ENCODE measurements at regions not wholly inside any gene's neighbourhood (a gene's known extent, or its start where the extent isn't known, plus 50 kb on each side); places are given as distances from the start of the nearest gene placed in this dataset.

DNA sequence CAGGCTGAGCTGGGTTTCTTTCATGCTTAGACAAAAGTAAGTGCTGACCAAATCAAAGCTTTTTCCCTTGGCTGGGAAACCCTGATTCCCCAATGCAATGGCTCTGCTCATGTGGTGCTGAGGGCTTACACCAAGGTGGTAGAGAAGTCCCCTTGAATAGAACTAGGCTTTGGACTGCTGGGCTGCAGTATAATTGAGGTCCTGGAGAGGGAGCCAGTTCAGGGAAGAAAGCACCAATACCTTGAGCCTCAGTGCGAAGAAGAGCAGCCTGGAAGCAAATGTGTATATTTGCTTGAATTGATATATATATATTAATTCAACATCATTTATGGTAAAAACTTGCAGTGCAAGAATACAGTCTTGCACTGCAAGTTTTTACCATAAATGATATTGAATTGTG, 391.1 kb downstream of the RPS24 start:
- TF ChIP-seq POLR2A (IDR thresholded peaks at IDR 0.05) (no peak), CTCF (IDR thresholded peaks at IDR 0.05) (no peak), EP300 (IDR thresholded peaks at IDR 0.05) (no peak)
- Histone ChIP-seq H3K4me3 (no peak overlapping the region), H3K27ac (no peak overlapping the region), H3K4me1 (ENCODE audit: insufficient read depth) (no peaks in the 10 kb centered on the region), H3K27me3 (no peaks in the 10 kb centered on the region), H3K9me3 (peaks cover 0 to 5% of the 10 kb centered on the region in 2 donors), H3K36me3 (no peaks in the 10 kb centered on the region)
- intact Hi-C loops (cut with DNase I) = no loop called here
- 91 to 100% (median 97%) methylated on average over 1 of the region's 1 CpG for WGBS, 3 donors
- no peak for DNase-seq

DNA sequence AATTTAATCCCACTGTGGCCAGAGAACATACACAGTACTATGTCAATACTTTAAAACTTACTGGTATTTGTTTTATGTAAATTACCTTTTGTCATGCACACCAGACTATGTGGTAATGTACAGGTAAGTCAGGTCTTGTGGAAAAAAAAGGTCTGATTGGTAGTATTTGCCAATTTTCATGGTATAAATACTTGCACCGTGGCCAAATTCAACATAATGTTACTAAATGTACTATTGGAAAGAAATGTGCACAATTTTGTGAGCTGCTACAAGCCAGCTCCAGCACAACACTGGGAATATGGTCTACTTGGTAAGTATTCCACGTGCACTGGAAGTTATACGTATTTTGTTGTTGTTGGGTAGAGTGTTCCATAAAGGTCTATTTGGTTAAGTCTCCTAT, 392.5 kb downstream of the RPS24 start:
- H3K4me3 ChIP-seq = no peak overlapping the region
- 92 to 95% (median 94%) methylated on average over 3 of the region's 3 CpGs for WGBS, 3 donors
- no peak for DNase-seq
- intact Hi-C loops (cut with DNase I) = no loop called here
- peaks cover 0 to 5% of the 10 kb centered on the region in 2 donors for H3K9me3 ChIP-seq
- H3K27ac ChIP-seq = no peak overlapping the region
- H3K27me3 ChIP-seq = no peaks in the 10 kb centered on the region
- H3K36me3 ChIP-seq = no peaks in the 10 kb centered on the region
- no peaks in the 10 kb centered on the region for H3K4me1 ChIP-seq (ENCODE audit: insufficient read depth)
- TF ChIP-seq CTCF (IDR thresholded peaks at IDR 0.05) (no peak), EP300 (IDR thresholded peaks at IDR 0.05) (no peak), POLR2A (IDR thresholded peaks at IDR 0.05) (no peak)

DNA sequence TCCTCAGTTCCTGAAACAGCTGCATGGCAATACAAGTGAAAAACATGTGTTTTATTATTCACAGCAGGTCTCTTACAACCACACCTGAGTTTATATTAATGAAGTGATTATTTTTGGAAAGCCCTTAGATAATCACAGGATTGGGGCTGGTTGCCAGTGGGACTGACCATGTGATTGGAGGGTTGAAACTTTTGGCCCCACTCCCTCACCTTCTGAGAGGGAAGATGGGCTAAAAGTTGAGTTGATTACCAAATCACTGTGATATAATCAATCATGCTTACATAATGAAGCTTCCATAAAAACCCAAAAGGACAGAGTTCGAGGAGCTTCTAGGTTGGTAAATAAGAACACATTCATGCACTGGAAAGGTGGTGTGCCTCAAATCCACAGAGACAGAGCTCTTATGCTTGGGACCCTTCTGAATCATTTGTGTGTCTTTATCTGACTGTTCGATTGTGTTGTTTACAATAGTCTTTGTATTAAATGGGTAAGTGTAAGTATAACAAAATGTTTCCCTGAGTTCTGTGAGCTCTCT, 393.9 kb downstream of the RPS24 start:
- Histone ChIP-seq H3K27ac (no peak overlapping the region), H3K4me1 (ENCODE audit: insufficient read depth) (no peaks in the 10 kb centered on the region), H3K36me3 (no peaks in the 10 kb centered on the region), H3K4me3 (no peak overlapping the region), H3K9me3 (peaks cover 0 to 5% of the 10 kb centered on the region in 2 donors), H3K27me3 (no peaks in the 10 kb centered on the region)
- TF ChIP-seq POLR2A (IDR thresholded peaks at IDR 0.05) = no peak
- TF ChIP-seq CTCF (IDR thresholded peaks at IDR 0.05) = no peak
- no peak for TF ChIP-seq EP300 (IDR thresholded peaks at IDR 0.05)
- 87 to 98% (median 87%) methylated on average over 2 of the region's 2 CpGs for WGBS, 3 donors
- DNase-seq = no peak
- intact Hi-C loops (cut with DNase I) = no loop called here

- no peak for DNase-seq
- Histone ChIP-seq H3K27ac (no peak overlapping the region), H3K27me3 (no peaks in the 10 kb centered on the region), H3K9me3 (peaks cover 0 to 5% of the 10 kb centered on the region in 2 donors), H3K4me3 (no peak overlapping the region), H3K4me1 (ENCODE audit: insufficient read depth) (no peaks in the 10 kb centered on the region), H3K36me3 (no peaks in the 10 kb centered on the region)
- intact Hi-C loops (cut with DNase I) = no loop called here
- WGBS, 3 donors = 87 to 94% (median 90%) methylated on average over 2 of the region's 2 CpGs
- TF ChIP-seq EP300 (IDR thresholded peaks at IDR 0.05) (no peak), POLR2A (IDR thresholded peaks at IDR 0.05) (no peak), CTCF (IDR thresholded peaks at IDR 0.05) (no peak)
Observed at GRCh38 chr10:78428579-78428978, 394.9 kb downstream of the RPS24 start.
